Urinary bladder (tissue), 3 donors: ENCODE measurements at regions not wholly inside any gene's neighbourhood (a gene's known extent, or its start where the extent isn't known, plus 50 kb on each side); places are given as distances from the start of the nearest gene placed in this dataset.

Source experiments
- DNase-seq: peaks from one replicate; pipeline ENCODE4 v3.0.0-alpha.2; 2015; ENCODE audit errors: extremely low spot score
- H3K27ac ChIP-seq: one replicate; pipeline ENCODE4 v1.5.1; 2013; ENCODE audit warnings: low read depth, mild to moderate bottlenecking, moderate library complexity
- H3K36me3 ChIP-seq: one replicate; pipeline ENCODE4 v1.6.1; 2013; ENCODE audit warnings: mild to moderate bottlenecking, moderate library complexity; ENCODE audit not compliant: insufficient read depth
- H3K4me1 ChIP-seq: one replicate; pipeline ENCODE4 v1.6.1; 2013; ENCODE audit warnings: mild to moderate bottlenecking, moderate library complexity; ENCODE audit not compliant: insufficient read depth
- H3K4me3 ChIP-seq: one replicate; pipeline ENCODE4 v1.5.1; 2013; ENCODE audit warnings: low read depth, low read length
- WGBS: extraction: QIAGEN DNeasy Blood & Tissue Kit; methylation state at CpG from one replicate; pipeline ENCODE4 v1.1.7; 2013; 5-methylcytosine and 5-hydroxymethylcytosine counted together
- donor health status: healthy with polysubstance abuse.
- donor health status: healthy.

- 55% methylated on average over 3 of the region's 3 CpGs for WGBS
- Histone ChIP-seq H3K4me3 (no peak overlapping the region), H3K27ac (no peak overlapping the region), H3K36me3 (no peaks in the 10 kb centered on the region), H3K4me1 (no peaks in the 10 kb centered on the region)
- no peak for DNase-seq
These were observed 445.3 kb downstream of the ADGRL2 start for GRCh38 chr1:82246050-82246449.

DNA sequence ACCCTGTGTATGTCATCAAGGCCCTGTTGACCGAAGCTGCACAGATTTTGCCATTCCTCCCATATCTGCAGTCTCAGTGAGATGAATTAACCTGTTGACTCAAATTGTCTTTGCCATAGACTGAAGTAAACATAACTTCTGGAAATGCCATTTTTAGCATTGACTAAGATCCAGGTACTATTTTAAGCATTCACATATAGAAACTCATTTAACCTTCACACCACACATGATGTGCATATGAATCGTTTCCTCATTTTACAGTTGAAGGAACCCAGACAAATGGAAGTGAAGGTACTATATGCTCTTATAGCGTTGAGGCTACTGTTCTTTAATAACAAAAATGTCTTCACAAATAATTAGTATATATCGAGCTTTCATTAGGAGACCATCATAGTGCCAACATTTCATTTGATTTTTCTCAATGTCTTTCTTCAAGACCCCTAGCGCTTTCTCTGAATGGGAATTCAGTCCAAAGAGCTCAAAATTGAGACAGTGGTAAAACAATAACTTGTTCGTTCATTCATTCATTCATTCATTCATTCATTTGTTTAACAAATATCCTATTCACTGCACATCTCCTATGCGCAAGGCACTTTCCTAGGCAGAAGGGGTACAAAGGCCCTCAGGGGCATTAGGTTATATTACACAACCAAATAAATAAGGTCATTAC lies 444.7 kb downstream of the ADGRL2 start:
- H3K27ac ChIP-seq = no peak overlapping the region
- no peaks in the 10 kb centered on the region for H3K4me1 ChIP-seq
- no peaks in the 10 kb centered on the region for H3K36me3 ChIP-seq
- no peak for DNase-seq
- H3K4me3 ChIP-seq = no peak overlapping the region
- WGBS = 96% methylated on average over 7 of the region's 7 CpGs

GRCh38 chr1:82240571-82240970 lies 439.8 kb downstream of the ADGRL2 start:
- Histone ChIP-seq H3K27ac (no peak overlapping the region), H3K36me3 (no peaks in the 10 kb centered on the region), H3K4me1 (no peaks in the 10 kb centered on the region), H3K4me3 (no peak overlapping the region)
- WGBS = 45% methylated on average over 3 of the region's 3 CpGs
- DNase-seq = no peak

GRCh38 chr1:82230667-82231066 lies 429.9 kb downstream of the ADGRL2 start:
- no peaks in the 10 kb centered on the region for H3K4me1 ChIP-seq
- H3K36me3 ChIP-seq = no peaks in the 10 kb centered on the region
- no peak for DNase-seq
- no peak overlapping the region for H3K27ac ChIP-seq
- WGBS = 93% methylated on average over 4 of the region's 4 CpGs
- no peak overlapping the region for H3K4me3 ChIP-seq

DNA sequence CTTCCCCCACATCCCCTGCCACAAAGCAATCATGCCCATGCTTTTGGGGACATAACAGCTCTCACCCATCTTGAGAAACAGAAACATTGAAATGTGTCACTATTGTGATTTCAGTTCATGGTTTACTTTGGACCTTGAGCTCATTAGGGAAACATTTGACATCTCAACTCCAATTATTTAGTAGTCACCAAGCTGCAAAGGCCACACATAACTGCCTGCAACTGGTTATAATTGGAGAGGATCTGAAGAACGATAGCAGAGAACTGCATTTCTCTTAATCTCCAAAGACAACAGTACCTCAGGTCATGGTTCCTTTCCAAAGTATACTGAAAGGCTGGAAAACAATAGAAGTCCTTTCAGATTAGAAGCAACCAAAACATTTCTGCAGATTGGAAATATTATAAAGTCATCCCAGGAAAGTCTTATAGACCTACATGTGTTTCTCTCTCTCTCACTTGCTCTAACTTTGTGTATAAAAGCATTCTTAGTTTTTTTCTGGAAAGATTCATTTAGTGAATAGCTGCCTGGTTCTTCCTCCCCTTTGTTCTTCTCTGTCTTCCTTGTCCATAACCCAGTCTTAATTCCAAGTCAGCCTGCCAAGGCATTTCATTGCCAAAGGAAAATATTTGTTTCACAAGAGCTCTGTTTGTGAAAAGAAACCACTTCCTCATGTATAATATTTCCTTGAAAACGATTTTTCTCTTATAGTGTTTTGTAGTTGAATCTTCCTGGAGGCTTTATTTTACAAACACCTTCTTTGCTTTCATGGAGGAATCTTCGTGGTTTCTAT lies 426.8 kb downstream of the ADGRL2 start:
- no peak for DNase-seq
- Histone ChIP-seq H3K27ac (no peak overlapping the region), H3K36me3 (no peaks in the 10 kb centered on the region), H3K4me1 (no peaks in the 10 kb centered on the region), H3K4me3 (no peak overlapping the region)
- 36% methylated on average over 3 of the region's 3 CpGs for WGBS

DNA sequence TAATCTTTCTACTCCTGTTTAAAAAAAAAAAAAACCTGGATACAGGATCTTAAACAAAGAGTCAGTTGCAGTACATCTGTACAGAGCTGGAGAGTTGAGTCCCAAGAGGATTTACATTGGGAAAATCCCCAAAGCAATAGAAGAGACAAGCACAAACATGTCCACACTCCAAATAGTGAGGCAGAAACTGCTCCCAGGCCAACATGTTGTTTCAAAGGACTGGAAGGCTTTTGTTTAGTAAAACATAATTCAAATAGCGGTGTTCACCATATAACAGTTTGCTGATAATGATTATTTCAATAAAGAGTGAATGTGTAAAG lies 425.4 kb downstream of the ADGRL2 start:
- no peaks in the 10 kb centered on the region for H3K4me1 ChIP-seq
- H3K4me3 ChIP-seq = no peak overlapping the region
- no peak overlapping the region for H3K27ac ChIP-seq
- 61% methylated on average over 1 of the region's 1 CpG for WGBS
- DNase-seq = no peak
- no peaks in the 10 kb centered on the region for H3K36me3 ChIP-seq

DNA sequence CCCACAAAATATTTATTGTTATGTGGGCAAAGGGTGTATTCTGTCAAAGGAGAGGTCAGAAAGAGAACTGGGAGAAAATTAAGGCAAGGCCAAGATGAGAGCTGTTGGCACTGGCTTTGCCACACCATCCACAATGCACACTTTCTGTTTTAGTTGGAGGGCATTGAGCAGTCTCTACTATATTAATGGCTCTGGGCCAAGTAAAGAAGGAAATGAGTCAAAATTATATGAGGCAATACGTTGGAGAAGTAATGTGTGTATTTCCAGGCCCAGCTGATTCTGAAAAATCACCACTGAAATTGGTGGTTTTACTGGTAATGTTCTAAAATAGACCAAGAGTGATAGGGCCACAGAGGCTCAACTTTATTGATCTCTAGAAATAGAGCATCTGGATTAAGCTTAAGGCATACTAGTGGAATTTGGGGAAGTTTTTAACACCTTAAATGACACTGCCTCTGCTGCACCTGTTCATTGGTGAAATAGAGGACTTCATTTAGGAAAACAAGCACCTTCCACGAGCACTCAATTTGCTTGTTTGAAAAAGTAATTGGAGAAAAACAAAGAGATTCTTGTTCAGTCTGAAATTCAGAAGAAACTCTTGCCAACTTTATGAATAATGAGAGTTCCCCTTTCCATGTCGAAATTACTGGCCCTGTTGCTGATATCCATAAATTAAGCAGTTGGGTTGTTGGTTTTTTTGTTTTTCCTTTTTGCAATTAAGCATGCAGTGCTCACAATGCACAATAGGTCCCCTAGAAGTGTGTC lies 424.9 kb downstream of the ADGRL2 start:
- no peak overlapping the region for H3K27ac ChIP-seq
- DNase-seq = no peak
- no peaks in the 10 kb centered on the region for H3K4me1 ChIP-seq
- no peaks in the 10 kb centered on the region for H3K36me3 ChIP-seq
- WGBS = 46% methylated on average over 3 of the region's 3 CpGs
- no peak overlapping the region for H3K4me3 ChIP-seq

DNA sequence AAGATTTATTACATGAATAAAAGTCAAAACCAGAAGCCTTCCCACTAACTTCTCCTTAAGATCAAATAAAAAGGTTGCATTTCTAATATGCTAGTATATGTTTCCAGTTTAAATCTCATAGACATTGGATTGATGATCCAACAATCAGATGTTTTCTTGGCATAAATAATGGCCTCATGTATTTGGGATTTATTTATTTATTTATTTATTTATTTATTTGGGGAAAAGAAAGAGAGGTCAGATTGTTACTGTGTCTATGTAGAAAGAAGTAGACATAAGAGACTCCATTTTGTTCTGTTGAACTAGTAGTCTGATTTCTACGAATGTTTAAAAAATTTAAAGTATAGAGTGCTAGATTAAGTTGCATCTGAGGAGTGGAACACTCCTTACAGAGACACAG lies 422.4 kb downstream of the ADGRL2 start:
- 94% methylated on average over 1 of the region's 1 CpG for WGBS
- Histone ChIP-seq H3K4me1 (no peaks in the 10 kb centered on the region), H3K4me3 (no peak overlapping the region), H3K36me3 (no peaks in the 10 kb centered on the region), H3K27ac (no peak overlapping the region)
- DNase-seq = no peak

DNA sequence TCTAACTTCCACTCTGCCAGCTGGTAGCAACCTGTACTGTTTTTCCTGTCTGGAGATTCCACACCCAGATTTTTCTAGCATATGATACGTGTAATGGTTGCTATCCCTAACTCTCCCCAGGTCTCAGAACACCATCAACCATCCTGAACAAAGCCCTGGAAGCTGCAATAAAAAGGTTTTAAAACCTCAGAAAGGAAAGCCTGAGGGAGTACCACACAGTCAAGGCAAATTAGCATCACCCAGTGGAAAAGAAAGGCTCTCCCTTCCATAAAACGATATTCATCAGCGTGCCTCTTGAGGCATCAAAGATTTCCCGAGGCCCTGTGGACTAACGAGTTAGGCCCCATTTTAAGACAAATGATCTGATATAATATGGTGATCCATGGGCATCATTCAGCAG lies 421.0 kb downstream of the ADGRL2 start:
- no peaks in the 10 kb centered on the region for H3K36me3 ChIP-seq
- H3K4me3 ChIP-seq = no peak overlapping the region
- H3K4me1 ChIP-seq = no peaks in the 10 kb centered on the region
- H3K27ac ChIP-seq = no peak overlapping the region
- 98% methylated on average over 5 of the region's 5 CpGs for WGBS
- DNase-seq = no peak

DNA sequence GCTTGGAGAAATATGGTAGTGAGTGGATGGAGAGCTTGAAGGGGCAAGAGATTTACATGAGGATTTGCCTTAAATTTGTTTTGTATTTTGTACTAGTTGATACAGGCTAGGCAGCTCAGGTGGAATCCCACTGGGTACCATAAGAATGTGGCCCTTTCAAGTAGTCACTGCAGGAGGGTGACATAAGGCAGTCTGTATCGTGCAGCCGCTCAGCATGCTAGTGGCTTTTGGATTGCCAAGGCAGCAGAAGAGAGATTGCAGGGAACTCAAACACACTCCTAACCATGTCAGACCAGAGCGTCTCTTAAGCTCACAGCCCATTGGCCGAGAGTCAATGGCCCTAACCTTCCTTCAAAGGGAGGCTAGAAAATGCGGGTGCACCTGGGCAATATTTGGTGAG lies 420.0 kb downstream of the ADGRL2 start:
- H3K4me1 ChIP-seq = no peaks in the 10 kb centered on the region
- H3K36me3 ChIP-seq = no peaks in the 10 kb centered on the region
- 99% methylated on average over 5 of the region's 5 CpGs for WGBS
- no peak for DNase-seq
- H3K27ac ChIP-seq = no peak overlapping the region
- H3K4me3 ChIP-seq = no peak overlapping the region

DNA sequence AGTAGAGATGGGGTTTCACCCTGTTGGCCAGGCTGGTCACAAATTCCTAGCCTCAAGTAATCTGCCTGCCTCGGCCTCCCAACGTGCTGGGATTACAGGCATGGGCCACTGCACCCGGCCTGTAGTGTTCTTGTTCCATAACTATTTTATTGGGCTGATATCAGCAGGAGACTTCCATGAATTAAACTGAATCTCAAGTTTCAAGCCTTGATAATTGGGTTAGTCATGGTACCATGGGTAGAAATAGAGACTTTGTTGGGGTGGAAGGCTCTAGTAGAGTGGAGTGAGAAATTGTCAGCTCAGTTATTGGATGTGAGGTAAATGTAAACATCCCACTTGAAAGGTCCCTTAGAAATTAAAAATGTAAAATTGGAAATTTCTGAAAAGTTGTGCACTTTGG lies 419.1 kb downstream of the ADGRL2 start:
- no peak for DNase-seq
- H3K36me3 ChIP-seq = no peaks in the 10 kb centered on the region
- H3K27ac ChIP-seq = no peak overlapping the region
- H3K4me3 ChIP-seq = no peak overlapping the region
- whole genome bisulfite sequencing = 92% methylated on average over 3 of the region's 3 CpGs
- no peaks in the 10 kb centered on the region for H3K4me1 ChIP-seq

DNA sequence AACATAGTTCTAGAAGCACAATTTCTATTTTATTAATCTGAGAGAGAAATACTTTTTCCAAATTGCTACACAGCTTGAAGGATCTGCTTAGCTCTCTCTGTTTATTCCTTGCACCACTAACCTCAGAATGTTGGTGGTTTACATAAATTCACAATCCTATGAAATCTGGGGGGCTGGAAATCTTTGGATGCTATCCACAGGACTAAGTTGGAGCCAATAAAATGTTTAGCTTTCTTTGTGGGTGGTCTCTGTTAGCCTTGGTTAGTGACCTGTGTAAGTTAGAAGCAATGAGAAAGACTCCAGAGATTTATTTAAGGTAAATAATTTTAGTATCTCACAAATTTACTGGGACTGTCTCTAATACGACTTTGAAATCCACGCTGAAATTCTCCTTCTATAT lies 418.1 kb downstream of the ADGRL2 start:
- no peaks in the 10 kb centered on the region for H3K4me1 ChIP-seq
- no peak overlapping the region for H3K27ac ChIP-seq
- H3K4me3 ChIP-seq = no peak overlapping the region
- no peak for DNase-seq
- 46% methylated on average over 2 of the region's 2 CpGs for WGBS
- H3K36me3 ChIP-seq = no peaks in the 10 kb centered on the region

GRCh38 chr1:82215853-82216175 lies 415.1 kb downstream of the ADGRL2 start:
- Histone ChIP-seq H3K27ac (no peak overlapping the region), H3K4me1 (no peaks in the 10 kb centered on the region), H3K36me3 (no peaks in the 10 kb centered on the region), H3K4me3 (no peak overlapping the region)
- no peak for DNase-seq
- 86% methylated on average over 2 of the region's 2 CpGs for WGBS
